ENCODE measurements at regions not wholly inside any gene's neighbourhood (a gene's known extent, or its start where the extent isn't known, plus 50 kb on each side); places are given as distances from the start of the nearest gene placed in this dataset.

DNA sequence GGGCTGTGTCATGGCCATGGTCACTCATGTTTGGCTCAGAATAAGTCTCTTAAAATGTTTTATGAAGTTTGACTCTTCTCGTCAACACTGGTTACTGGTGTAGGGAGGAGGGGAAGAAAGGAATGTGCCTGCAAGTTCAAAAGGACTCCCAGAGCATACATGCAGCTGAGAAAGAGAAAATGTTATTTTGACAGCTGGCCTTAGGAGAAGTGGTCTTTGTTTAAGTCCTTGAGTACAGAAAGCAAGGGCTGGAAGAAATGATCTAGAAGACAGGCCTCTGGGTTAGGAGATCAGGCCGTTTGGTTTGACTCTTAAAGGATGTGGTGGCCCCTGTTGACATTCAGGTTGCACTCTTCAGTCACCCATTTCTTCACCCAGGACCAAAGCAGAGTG lies 245.5 kb downstream of the REEP3 start:
- intact Hi-C loops (cut with DNase I): no loop called here

DNA sequence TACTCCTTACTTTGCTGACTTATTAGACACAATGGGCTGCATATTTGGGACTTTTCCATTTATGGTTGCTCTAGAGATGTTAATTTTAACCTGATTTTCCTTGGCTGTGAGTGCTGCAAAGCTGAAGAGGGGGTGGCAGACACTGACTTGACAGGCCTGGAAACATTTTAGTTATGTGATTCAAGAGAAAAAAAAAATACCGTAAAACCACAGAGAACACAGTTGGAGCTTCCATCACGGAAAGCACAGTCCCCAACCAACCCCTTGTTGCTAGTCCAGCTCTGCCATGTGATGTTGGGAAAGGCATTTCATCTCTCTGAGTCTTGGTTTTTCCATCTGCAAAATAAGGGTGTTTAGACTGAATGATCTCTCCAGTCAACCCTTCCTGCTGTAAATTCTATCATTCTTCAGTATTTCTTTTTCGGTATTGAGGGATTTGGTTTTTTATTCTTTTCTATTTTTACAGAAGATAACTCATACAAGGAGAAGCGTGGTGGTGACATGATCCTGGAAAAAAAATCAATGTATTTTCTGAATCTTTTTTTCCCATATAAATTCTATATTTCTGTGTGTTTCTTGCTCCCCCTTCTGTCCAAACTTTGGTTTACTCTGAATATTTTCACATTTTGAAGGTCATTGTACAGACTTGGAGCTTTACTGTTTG lies 246.1 kb downstream of the REEP3 start:
- intact Hi-C loops (cut with DNase I): no loop called here
- peak in 31 of 42 donors; percentile 3 to 78 (median 31) for DNase-seq

More for the DNA sequence above, 245.5 kb downstream of the REEP3 start:
- DNase-seq: no peak

DNA sequence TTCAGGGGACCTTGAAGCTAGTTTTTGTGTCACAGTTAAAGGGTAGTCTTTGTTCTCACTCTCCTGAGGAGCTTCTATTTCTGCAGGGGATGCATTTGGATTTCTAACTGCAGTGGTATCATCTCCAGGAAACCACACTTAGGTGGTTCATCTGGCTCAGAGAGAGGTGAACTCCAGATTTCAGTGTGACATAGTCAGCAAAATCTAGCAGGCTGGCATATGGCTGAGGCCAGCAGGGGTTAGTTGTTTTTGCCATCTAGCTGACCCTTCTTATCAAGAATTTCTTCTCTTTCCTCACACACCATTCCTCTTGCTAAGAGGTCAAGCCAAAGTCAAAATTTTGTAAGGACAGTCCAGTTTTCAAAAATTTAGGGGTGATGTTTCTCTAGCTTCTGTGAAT lies 248.2 kb downstream of the REEP3 start:
- intact Hi-C loops (cut with DNase I): no loop called here
- DNase-seq: no peak

DNA sequence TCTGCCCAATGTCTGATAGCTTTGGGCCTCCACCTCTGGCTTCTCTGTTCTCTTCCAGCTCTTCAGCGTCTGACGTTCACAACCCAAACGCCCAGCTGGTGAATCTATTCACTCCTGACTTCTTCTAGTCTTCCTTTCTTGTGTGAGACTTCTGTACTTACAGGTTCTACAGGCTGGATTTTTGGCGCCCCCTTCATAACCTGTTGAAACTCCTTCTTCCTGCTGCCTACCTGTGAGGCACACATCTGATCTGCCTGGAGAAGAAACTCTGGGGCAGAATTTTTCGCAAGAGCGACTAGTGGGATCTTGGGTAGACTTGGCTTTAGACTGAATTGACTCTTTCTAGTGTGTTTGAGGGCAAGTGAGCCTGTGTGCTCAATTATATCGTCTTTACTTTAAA lies 249.3 kb downstream of the REEP3 start:
- intact Hi-C loops (cut with DNase I): no loop called here
- DNase-seq: no peak

DNA sequence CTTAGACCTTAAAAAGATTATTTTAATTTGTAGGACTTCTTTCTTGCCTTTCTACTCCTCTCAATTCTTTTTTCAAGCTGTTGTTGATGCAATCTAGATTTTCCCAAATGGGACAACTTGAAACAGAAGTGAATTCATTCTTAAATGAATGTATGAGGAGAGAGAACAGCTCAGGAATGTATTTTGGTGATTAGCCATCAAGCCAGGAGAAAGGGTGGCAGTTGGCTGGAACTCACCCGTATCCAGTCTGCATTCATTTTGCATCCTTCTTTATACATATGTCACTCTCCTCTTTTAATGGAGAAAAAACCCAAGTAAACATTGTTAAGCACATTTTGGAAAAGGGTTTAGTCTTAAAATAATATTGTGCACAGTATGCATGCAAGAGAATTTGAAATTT lies 251.3 kb downstream of the REEP3 start:
- no peak for DNase-seq
- intact Hi-C loops (cut with DNase I): no loop called here

DNA sequence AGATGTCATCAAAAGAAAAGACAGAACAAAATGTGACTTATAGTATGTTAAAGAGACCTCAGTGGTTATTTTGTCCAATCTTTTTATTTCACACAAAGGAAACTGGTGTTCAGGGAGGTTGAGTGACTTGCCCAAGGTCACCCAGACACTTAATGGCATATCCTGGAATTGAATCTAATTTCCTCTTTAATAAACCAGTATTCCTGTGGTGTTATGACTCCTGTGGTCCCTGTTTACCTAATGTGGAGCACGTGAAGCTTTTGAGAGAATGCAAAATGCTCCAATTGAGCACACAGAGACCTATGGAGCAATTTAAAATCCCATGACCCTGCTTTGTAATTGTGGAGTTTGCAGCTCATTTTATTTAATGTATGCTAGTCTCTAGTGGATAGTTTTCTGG lies 251.9 kb downstream of the REEP3 start:
- DNase-seq: no peak
- intact Hi-C loops (cut with DNase I): no loop called here

DNA sequence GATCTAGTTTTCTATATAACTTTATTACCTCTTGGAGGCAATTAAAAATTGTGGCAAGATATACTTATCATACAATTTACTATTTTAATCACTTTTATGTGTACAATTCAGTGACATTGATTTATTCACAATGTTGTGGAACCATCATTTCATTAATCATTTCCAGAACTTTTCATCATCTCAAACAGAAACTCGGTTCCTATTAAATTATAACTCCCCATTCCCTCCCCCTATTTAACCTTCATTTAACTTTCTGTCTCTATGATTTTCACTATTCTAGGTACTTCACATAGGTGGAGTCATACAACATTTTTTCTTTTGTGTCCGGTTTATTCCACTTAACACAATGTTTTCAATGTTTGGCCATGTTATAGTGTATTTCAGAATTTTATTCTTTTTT lies 252.8 kb downstream of the REEP3 start:
- intact Hi-C loops (cut with DNase I): no loop called here
- no peak for DNase-seq

DNA sequence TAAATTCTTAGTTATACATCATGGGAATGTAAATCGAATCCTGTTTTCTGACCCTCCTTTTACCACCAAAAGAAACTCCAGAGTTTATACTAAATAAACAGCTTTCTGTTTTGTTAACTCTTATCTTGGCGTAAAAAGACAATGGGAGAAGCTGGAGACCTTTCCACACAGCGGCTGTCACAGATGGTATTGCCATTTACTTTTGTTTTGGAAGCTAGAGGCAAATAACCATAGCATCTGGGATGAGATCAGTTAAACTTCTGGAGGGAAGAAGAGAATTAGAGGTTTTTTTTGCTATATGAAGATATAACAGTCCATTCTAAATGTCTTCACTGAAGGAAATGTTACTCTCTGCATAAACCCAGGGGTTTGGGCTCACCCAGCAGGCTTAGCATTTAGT lies 258.9 kb downstream of the REEP3 start:
- intact Hi-C loops (cut with DNase I): no loop called here
- DNase-seq: no peak

DNA sequence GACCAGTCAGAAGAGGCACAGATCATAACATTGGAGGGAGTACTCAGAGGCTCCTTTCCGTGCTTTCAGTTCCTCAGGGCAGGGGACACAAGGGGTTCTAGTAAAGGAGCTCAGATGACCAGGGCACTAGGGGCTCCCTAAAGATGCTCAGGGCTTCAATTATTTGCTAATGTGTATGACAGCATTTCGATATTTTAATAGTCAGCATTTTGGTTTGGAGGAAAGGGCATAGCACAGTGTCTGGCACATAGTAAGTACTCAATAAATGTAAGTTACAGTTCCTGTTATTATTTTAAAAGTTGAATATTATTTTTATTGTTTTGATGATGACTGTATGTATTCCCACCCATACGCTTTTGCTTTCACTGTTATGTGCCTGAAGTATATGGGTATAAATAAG lies 260.0 kb downstream of the REEP3 start:
- DNase-seq: no peak
- intact Hi-C loops (cut with DNase I): no loop called here

DNA sequence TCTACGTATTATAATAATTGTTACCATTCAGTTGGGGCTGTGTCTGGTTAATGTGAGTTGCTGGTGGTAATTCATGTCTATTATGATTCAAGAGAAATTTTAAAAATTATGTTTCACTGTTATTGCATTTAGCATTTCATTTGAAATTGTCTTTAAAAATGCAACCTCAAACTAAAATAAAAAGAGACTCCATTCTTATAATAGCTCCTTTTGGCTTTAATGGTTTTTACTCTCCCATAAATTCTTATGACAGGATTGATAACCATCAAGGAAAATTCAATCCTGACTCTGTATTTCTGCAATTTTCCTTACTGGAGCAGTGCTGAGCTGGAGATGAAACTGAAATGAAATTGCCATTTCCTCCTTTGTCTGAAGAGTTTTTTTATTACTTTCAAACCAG lies 262.7 kb downstream of the REEP3 start:
- intact Hi-C loops (cut with DNase I): no loop called here
- DNase-seq: no peak

DNA sequence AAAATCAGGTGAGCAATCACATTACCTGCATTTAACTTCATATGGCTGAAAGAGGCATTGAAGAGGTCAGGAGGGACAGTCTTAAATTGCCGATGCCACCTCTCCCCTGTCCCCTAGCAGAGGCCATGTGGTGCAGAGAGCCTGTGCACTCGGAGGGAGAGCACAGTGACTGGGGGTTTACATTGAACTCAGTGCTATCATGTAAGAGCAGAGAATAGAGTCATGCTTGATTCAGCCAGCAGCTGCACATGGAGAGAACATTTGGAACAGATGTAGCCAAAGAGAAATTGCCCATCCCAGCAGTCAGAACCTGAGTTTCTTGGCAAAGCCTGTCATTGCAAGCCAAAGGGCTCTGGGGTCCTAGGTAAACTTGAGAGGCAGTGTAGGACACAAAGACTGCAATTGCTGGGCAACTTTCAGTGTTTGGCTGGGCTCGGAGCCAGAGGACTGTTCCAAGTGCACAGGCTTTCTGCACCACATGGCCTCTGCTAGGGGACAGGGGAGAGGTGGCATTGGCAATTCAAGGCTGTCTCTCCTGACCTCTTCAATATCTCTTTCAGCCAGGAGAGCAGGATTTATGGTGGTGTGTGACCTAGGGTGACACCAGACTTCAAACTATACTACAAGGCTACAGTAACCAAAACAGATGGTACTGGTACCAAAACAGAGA lies 267.1 kb downstream of the REEP3 start:
- DNase-seq: no peak
- intact Hi-C loops (cut with DNase I): no loop called here

DNA sequence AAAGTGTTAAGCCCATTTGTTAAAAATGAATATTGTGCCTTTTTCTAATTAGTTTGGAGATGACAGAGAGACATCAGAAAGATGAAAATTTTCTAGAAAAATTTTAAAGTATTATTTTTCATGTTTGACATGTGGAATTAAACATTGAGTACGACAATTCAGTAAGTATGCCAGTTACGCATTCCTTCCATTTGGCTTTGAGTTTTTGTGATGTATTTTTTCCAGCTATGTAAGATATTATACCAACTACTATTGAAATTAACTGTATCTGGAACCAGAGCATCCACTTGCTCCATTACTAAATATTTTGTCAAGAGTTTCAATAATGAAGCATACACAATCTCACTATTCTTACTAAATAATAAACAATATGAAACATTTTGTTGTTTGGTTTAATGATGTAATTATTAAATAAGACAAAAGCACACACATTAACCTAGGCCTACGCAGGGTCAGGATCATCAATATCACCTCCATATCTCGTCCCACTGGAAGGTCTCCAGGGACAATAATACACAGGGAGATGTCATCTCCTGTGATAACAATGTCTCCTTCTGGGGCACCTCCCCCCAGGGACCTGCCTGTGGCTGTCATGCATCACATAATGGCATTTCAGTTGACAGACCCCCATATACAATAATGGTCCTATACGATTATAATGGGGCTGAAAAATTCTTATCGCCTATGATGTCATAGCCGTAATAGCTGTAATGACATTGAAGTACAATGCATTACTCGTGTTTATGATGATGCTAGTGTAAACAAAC lies 274.1 kb downstream of the REEP3 start:
- no peak for DNase-seq
- intact Hi-C loops (cut with DNase I): no loop called here

DNA sequence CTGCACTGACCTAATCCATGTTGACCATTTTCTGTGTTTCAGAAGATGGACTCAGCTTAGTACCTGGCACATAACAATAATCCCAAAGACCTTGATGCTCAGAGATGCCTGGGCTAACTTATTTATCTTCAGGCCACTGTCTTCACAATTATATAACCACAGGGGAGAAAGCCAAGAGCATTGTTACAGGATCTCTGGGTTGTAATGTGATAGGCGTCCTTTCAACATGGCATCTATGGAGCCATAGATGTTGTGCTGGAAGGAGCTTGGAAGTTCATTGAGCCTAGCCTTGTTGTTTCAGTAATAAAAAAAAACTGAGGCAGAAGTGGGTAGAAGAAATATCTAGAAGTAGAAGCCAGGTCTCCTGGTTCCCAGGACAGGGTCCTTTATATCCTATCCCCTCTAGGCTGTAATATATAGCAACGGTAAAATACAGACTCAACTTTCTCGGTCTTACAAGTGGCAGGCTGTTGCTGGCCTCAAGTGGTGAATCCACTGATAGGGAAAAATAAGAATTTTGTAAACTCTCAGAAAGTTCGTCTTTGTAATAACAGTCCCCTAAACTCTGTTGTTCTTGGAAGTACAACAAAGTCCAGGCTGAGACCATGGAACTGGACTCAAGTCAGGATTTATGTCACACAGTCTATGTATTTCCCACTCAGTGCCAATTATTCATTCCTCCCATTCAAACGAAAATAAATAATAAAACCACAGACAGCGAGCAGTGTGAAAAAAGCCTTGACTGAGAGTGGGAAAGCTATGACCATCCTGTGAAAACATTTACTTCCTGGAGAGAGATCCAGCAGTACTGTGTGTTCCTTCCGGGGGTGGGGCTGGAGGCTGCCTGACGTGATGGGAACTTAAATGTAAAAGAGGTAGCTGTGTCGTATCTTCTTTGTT lies 277.6 kb downstream of the REEP3 start:
- no peak for DNase-seq
- intact Hi-C loops (cut with DNase I): no loop called here

DNA sequence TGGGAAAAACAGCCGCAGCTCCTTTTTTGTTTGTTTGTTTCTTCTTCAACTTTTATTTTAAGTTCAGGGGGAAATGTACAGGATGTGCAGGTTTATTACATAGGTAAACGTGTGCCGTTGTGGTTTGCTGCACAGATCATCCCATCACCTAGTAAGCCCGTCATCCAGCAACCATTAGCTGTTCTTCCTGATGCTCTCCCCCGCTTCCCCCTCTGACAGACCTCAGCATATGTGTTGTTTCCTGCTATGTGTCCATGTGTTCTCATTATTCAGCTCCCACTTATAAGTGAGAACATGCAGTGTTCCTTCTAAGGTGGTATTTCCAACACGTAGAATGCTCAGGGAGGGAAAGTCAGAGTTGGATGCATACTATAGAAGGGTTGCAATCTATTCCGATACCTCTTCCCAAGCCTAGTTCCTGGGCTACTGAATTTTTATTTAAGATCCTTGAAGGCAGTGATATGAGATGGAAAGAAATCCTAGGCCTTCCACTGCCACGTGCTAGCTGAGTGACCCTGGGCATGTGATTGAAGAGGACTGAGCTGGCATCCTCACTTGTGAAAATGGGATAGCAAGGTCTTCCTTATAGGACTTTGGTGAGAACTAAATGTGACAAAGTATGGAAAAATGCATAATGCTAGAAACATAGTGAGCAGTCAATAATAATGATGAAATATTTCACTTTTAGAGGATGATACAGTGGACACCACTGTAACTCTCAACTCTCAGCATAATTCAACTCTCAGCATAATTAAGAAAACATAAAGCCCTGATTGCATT lies 278.5 kb downstream of the REEP3 start:
- DNase-seq: no peak
- intact Hi-C loops (cut with DNase I): no loop called here

DNA sequence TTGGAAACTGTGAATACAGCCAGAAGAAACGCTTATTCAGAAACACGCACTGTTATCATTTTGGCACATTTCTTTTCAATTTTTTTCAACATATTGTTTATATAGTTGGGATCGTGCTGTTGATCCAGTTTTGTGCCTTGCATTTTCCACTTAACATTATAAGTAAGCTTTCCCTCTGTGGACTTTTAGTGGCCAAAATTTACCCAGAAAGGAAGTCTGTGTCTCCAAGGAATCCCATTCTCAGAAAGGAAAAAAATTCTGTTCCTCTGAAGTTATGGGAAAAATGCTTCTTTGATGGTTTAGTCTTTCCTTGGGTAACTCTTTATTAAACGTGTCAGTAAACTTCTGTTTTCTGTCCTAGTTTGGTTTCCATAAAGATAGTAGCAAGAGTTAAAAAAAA lies 280.0 kb downstream of the REEP3 start:
- intact Hi-C loops (cut with DNase I): no loop called here
- no peak for DNase-seq

DNA sequence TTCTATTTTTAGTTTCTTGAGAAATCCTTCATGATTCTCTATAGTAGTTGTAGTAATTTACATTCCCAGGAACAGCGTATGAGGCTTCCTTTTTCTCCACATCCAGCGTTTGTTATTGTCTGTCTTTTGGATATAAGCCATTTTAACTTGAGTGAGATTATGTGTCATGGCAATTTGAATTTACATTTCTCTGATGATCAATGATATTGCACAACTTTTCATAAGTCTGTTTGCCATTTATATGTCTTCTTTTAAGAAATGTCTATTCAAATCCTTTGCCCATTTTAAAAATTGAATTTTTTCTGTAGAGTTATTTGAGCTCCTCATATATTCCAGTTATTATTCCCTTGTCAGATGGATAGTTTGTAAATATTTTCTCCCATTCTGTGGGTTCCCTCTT lies 285.1 kb downstream of the REEP3 start:
- intact Hi-C loops (cut with DNase I): no loop called here
- no peak for DNase-seq

DNA sequence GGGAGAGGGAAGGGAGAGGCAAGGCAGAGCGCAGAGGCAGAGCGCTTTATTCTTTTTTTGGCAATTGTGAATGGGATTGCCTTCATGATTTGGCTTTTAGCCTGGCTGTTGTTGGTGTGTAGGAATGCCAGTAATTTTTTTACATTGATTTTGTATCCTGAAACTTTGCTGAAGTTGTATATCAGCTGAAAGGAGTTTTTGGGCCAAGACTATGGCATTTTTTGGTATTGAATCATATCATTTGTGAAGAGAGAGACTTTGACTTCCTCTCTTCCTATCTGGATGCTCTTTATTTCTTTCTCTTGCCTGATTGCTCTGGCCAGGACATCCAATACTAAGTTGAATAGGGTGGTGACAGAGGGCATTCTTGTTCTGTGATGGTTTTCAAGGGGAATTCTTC lies 291.3 kb downstream of the REEP3 start:
- intact Hi-C loops (cut with DNase I): no loop called here

DNA sequence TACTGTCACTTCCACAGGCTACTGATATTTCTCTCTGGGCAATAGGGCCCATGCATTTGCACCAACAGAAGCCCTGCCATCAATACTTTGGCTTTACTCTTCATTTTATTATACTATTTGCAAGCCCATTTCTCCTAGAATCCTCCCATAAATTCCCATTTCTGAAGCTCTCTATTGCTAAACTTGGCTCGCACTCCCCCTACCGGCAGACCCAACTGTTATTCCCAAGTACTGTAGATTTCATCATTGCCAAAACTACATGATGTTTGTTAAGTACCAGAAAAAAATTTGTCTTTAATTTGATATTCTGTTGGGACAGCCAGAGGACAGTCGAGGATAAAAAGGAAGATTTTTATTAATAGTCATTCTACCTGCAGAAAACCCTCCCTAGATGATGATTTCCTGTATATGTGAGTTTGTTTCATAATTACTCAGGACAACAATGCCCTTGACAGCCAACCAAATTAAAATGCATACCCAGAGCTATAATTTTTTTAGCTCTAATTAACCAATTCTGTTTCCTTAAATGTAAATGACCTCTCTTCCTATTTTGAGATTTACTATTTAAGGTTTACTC lies 298.6 kb downstream of the REEP3 start:
- peak; percentile 33 to 88 (median 68) for DNase-seq
- intact Hi-C loops (cut with DNase I): no loop called here

More for the DNA sequence above, 291.3 kb downstream of the REEP3 start:
- DNase-seq: no peak
